HL-60/S4 (cell line): ENCODE measurements at regions not wholly inside any gene's neighbourhood (a gene's known extent, or its start where the extent isn't known, plus 50 kb on each side); places are given as distances from the start of the nearest gene placed in this dataset.

ENCODE experiments used
- in situ Hi-C: fragments of 300-500 bp; cut with MboI; formaldehyde crosslinking; loops from 2 replicates; pipeline ENCODE4 v1.14.3; 2022; ENCODE audit warnings: low sequenced_read_pairs

DNA sequence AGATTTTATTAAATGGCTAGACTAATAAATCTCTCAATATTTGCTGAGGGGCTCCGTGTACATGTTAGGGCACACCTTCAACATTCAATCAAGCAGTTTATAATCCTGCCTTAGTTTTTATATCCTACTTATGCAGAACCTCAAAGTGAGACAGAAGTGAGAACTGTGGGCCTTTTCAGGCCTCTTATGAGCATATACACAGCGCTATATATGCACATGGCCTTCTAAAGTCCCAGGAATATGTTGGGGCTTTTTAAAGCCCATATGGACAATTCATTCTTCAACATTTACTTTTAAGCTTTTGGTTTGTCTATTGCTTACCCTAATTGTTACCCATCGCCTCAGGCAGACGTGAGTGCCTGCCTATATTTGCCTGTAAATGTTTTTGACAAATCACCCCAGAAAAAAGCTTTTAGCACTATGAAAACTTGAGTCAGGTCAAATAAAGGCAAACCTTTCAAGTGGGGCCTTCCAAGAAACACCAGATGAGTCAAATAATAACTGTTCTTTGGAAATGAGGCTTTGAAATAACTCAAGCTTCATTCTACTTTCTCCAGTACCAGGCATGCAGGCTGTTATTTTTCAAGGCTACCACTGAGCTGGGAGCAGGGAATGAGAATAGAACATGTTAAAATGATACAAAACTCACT, 58.2 kb downstream of the ESM1 start:
- in situ Hi-C loops = loop anchor here (25.0 kb wide), 1 partner anchor 210 kb away; no protein-coding TSS in a partner anchor

DNA sequence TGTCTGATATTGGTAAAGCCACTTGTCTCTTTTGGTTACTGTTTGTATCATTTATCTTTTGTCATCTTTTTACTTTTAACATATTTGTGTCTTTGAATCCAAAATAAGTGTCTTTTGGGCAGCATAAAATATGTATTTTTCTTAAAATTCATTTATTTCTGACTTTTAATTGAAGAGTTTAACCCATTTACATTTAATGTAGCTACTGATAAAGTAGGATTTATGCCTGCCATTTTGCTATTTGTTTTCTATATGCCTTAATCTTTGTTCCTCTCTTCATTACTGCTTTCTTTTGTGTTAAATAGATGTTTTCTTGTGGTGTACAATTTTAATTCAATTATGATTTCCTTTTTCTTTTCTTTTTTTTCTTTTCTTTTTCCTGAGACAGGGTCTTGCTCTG, 60.9 kb downstream of the ESM1 start:
- in situ Hi-C loops = no loop called here

DNA sequence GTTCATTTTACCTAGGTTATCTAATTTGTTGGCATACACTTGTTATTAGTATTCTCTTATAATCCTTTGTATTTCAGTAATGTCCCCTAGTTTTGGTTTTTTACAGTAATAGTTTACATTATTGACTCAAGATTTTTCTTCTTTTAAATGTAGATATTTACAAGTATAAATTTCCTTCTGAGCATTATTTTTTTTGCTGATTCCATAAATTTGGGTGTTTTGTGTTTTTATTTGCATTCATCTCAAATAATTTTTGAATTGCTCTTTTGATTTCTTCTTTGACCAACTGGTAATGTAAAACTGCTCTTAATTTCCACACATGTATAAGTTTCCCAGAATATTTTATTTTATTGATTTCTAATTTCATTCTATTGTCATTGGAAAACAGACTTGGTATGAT, 68.1 kb downstream of the ESM1 start:
- in situ Hi-C loops = no loop called here

DNA sequence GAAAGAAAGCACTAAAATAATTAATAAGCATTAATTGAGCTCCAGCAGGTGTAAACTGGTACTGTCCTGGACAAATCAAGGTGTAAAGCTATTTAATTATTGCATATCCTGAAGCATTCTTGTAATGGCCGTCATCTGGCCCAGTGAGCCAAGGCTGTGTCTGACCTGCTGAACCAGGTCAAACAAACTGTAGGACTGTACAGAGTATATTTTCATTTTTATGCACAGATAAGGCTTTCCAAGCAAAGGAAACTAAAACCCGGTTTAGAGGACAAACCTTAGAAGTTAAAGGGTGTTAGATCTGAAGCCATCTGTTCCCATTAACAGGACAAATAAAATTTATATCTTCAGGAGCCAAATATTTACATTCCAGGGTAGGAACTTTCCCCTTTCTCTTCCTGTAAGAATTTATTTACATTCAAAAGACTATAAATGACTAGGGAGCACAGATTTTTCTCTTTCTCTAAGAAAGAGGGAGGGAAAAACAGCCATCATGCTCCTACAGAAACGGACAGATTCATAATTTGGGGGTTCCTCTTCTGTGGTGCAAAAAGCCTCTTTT, 69.8 kb downstream of the ESM1 start:
- in situ Hi-C loops = no loop called here

DNA sequence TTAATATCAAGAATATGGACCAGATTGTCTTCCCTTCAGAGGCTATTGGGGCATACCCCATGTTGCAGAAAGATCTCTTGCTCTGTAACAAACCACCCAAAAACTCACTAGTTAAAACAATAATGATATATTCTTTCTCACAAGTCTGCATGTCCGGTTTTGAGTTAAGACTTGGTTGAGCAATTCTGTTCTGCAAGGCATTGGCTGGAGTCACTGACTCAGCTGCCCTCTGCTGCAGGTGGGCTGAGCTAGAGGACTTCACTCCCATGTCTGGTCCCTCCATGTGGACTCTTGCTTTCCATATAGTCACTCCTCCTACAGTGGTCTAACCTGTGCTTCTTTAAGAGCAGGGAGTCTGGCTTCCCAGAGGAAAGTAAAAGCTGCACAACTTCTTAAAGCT, 73.4 kb downstream of the ESM1 start:
- in situ Hi-C loops = no loop called here

DNA sequence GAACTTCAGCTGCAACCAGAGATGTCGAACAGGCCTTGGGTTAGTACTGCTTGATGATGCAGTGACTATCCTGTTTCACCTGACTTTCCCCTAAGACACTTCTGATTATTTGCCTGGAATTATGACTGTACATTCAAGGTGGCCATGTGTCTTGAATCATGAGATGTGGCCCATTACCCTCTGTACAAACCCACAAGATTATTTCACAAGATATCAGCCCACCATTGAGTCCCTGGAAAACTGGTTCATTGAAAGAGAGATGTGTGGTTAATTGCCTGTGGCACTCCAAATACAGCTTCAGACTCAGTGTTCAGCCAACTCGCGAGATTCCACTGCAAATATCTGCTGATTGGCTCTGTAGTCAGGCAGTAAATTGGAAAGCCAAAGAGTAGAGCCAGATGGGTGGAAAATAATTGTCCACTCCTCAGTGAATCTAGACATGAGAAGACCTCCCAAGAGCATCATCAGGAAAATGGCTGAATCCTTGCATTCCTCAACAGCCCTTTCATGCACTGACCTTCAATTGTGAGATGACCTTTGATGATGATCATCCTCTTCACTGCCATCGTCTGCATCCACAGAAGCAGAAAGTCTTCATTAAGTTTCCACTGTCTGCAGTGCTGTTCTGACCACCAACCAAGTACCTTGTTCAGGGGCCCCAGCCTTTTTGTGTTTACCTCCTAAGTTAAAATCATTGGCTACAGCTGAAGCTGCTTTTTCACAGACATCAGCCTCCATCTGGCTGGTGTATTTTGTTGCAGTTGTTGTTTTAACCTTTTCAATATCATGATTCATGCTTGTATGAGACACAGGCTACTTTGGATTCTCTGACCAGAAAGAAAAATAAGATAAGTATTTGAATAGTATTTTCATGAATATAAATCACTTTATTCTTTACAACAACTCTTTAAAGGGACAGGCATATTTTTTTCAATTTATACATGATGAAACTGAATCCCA, 75.2 kb downstream of the ESM1 start:
- in situ Hi-C loops = no loop called here

DNA sequence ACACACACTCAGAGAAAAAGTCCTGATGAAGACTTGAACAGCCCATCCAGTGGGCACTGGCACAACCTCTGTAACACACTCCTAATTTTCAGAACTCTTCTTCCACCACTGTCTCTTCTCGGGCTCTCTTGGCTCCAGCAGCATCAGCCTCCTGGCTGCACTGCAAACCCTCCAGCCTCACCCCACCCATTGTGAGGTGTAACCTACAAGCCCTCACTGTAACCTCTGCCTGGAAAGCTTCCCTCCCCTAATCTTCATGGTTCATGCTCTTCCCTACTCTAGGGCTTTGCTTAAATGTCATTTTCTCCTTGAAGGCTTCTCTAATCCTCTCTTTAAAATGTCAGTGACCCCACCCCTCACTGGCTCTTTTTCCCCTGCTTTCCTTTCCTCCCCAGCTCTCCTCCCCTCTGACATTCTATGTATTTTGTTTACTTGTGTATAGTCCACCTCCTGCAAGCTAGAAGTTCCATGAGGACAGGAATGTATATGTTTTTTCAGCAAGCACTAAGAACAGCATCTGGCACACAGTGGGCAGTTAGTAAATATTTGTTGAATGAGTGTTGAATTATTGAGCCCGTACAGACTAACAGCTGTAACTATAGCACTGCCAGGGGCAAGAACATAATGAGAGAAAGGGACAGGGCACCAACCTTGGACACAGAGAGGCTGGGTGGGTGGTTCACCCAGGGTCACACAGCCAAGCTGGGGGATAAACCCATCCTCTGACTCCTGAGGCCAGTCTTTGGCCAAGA, 76.4 kb downstream of the ESM1 start:
- in situ Hi-C loops = no loop called here

DNA sequence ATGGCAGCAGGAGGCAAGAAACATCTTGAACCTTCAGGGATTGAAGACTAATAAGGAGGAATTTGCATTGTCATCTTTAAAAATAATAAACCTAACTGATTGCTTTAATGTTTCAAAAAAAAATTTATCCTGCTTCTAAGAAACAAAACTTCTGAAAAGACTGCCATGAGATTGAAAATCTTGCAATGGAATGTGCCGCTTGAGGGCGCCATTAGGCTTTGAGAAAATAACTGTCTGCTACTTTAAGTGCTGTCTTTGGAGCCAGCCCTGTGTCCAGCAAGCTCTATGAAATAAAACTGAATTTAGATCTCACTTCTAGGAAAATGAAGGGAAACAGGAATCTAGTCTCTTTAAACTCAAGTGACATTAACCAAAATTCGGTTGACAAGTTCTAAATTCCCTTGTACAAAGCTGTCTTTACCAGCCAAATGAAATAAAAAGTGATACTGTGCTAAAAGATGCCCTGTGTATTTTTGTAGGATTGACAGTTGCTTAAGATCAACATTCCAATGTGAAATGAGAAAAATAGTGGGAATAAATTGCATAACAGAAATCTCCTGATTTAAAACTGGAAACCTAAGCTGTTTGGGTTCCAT, 79.4 kb downstream of the ESM1 start:
- in situ Hi-C loops = no loop called here

DNA sequence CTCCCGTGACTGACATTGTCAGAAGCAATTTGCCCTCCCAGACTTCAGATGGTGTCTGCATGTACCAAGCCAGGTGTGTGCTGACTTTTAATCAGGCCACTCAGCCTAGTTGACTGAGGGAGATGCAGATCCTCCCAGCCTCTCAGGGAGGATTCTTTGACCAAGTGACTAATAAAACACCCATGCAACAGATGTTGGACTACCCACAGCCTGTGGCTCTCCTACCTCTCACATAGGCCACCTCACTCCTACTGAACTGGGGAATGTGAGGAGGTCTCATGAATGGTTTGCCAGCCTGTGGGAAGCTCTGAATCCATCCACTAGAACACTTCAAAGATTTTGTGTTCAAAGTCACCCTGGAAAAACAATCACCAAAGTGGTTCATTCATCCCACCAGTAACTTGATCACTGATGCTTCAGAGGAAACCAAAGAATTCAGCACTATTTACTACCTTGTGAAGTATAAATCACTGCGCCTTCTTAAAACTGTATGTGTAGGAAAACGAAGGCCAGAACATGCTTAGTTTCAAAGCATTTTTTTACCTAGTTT, 80.1 kb downstream of the ESM1 start:
- in situ Hi-C loops = no loop called here

DNA sequence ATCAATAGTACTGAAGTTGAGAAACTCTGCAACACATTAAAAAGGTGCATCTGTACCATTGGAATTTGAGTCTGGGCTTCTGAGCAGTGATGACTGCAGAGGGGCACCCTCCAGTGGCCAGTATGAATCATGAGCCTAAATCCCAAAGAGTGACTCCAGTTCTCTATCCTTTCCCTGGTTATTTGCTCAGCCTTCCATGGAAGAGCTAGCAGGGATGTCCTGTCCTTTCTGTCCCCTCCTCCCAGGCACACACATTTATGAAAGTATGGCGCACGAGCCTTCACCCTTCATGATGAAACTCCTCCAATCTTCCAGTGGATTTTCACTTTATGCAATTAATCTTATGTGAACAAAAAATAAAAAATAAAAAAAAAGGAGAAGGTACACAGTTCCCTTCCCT, 81.0 kb downstream of the ESM1 start:
- in situ Hi-C loops = no loop called here

DNA sequence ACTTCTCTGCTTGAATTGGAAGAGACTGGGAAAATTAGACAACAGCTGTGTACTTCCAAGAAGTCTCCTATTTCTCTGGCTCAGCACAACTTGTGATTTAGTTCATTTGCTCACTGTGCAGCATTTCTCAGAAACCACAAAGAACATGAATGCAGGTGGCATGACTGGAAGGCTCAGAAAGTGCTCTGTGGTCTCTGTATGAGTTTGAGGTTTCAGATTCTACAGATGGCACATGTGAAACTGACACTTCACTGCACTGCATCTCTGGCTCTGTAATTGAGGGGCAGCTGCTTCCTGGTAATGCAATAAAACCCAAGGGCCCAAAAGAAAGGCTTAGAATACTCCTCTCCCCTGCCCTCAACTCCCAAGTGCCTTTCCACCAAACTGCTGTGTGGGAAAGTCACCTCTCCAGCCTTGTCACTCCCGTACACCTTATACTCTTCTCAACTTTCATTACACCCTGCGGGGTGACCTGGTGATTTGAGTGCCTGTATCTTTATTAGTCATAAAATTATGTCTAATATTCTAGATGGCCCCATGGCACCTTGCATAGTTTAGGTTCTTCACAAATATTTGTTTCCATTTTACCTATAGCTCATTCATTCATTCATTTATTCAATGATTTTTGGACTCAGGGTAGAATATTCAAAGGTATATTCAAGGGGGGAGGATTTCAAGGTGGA, 82.5 kb downstream of the ESM1 start:
- in situ Hi-C loops = no loop called here

DNA sequence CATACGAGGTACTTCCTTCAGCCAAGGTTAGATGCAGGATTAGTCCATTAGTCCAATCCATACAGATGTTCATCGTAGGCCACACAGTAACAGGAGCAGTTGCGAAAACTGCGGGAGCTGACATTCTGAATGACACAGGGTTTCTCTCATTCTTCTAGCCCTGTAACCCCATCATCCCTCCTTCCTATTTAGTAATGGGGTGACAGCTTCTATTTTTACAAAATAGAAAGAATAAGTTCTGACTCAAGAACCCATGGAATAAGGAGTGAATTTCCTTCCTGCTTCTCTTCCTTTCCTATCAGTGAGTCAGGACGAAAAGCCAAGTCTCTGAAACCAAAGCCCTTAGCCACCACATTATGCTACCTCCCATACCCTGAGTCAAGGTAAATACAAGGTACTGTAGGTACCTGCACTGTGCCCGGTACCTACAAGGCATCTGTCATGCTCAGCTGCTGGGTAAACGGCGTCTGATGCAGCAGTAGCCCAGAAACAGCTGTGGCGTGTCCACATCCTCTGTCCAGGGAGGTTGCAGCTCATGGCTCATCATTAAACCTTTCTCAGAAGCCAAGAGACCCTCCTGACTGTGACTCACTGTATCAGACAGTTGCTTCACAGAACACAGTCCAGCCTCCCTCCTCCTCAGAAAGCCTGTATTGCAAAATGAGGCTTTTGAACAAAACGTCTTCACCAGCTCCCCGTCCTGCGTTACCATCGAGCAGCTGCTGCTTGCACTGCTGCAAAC, 84.2 kb downstream of the ESM1 start:
- in situ Hi-C loops = no loop called here

DNA sequence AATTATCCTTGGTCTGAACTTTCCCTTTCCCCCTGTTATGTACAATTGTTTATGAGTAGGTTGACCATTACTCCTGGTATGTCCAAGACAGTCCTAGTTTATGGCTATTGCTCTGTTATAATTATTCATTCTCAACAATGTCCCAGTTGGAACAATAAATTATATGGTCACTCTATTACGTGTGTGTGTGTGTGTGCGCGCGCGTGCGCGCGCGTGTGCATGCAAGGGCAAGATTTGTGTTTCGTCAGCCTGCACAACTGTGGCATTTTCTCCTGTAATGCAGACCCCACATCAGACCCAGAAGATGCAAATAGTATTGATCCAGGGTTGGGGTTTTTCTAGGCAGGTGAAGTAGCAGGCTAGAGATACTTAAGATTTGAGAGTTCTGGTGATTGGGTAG, 88.4 kb downstream of the ESM1 start:
- in situ Hi-C loops = no loop called here

DNA sequence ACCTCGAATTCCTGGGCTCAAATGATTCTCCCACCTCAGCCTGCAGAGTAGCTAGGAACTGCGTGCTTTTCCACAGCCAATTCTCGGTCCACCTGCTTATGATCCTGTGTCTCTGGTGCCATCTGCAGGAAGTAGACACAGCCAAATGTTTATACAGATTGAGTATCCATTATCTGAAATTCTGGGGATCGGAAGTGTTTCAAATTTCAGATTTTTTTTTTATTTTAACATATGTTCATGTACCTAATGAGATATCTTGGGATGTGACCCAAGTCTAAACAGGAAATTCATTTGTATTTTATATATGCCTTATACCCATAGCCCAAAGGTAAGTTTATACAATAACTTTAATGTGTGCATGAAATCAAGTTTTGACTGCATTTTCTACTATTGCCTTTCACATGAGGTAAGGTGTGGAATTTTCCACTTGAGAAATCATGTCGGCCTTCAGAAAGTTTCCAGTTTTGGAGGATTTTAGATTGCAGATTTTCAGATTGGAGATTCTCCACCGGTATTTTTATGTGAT, 89.5 kb downstream of the ESM1 start:
- in situ Hi-C loops = no loop called here

DNA sequence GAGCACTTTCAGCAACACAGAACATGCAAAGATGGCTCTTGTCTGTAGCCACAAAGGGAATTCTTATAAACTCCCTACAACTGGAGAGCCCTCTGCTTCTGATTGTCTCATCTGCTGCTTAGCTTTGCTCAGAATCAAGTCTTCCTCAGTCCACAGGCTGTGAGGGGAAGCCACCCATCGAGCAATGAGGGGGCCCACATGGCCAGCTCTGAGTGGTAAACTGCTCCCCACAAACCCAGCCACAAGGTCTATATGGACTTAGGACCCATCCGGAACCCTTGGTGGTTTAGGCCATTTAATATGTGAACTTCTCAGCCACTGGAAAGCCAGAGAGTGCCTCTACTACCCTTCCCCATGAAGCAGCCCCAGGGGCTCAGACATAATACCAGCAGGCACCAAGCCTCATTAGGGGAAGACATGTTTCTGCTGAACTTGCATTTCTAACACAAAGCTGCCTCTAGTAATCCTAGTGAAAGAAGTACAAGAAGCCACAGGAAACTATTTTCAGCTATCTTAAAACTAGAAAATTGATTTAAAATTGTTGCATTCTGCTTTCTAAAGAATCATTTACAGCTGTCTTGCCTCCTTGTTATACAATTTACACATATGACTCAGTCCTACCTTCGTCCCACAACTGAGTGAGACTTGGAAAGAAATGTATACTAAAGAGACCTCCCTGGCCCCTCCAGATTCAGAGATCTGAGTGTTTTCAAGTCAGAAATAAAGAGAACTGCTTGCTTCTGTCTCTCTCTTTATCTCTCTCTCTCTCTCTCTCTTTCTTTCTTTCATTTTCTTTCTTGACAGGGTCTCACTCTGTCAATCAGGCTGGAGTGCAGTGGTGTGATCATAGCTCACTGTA, 90.2 kb downstream of the ESM1 start:
- in situ Hi-C loops = no loop called here

DNA sequence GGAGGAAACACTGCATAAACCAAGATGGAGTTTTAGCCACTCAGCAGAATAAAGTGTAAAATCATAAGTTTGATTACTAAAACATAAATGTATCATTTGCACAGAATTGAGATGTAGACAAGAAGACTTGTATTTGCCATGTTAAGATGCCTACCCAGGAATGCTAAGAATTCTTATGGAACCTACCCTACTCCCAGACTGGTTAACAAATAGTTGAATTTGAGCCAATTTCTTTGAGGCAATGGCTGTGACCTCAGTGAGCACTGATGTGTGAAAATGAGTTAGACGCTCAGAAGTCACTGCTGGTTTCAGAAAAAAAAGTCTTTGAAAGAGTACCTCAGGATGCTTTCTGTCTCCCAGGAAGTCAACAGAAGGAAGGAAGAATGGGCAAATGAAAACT, 95.6 kb downstream of the ESM1 start:
- in situ Hi-C loops = no loop called here

DNA sequence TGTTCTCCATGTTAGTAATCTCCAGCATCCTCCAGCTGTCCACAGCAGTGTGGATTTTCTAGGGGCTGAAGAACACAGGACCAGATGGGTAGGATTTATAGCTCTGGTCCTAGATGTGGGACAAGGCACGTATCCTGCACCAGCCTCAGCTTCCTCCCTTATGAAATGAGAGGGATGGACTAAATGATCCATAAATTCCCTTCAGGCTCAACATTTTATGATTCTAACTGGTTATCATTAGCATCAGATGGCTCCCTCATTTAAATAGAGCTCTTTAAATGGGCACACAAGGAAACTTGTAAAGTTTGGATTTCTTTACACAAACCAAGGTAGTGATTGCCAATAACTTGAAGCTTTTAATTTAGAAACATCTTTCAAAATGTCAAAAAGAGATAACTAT, 97.7 kb downstream of the ESM1 start:
- in situ Hi-C loops = no loop called here

DNA sequence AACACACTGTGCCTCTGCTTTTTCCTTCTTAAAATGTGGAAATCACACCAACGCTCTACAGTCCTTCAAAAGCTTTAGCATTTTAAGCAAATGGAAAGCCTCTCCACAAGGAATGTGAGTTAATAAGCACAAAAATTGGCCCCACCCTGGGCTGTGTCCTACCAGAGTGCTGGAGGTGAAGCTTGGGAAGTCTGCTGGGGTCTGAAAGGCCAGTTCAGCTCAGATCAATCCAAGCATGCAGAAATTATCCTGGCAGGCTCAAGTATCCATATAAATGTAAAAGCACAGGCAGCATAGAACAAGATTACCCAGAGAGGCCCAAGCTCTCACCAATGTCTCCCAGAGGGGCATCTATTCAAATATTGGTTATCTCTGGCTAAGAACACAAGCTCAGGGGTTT, 98.5 kb downstream of the ESM1 start:
- in situ Hi-C loops = no loop called here
